MCF 10A (cell line): ENCODE measurements at regions not wholly inside any gene's neighbourhood (a gene's known extent, or its start where the extent isn't known, plus 50 kb on each side); places are given as distances from the start of the nearest gene placed in this dataset.
A peak's percentile ranks its signal among the peaks of the same experiment; 100 is the strongest.

Source experiments
- BruUV-seq: library from RNA; stranded (reverse); fragments of 400-500 nt; replicated peaks from 2 replicates; lab custom pipeline; 2021; lab: Mats Ljungman, UMichigan
- CTCF ChIA-PET: fragments of 300-600 bp; sonication (Branson Sonifier 250); formaldehyde crosslinking; extraction: SDS; loops from one replicate; lab custom pipeline; 2021; ENCODE audit warnings: antibody characterized with exemption, inconsistent platforms; lab: Yijun Ruan, JAX
- POLR2A ChIA-PET: fragments of 300-600, 350-650 bp; sonication (Branson Sonifier 250); formaldehyde crosslinking; extraction: SDS; loops from one replicate; lab custom pipeline; 2020; ENCODE audit warnings: antibody characterized with exemption, inconsistent platforms; lab: Yijun Ruan, JAX
- DNase-seq: peaks from one replicate; pipeline ENCODE4 v3.0.0-alpha.2; 2018; ENCODE audit not compliant: unreplicated experiment
- H3K27ac Mint-ChIP-seq: one replicate; pipeline ENCODE4 v1.8.0; 2022; ENCODE audit warnings: mild to moderate bottlenecking, low read depth, mixed read lengths; ENCODE audit not compliant: unreplicated experiment
- H3K27me3 Mint-ChIP-seq: one replicate; pipeline ENCODE4 v1.8.0; 2022; ENCODE audit warnings: mixed read lengths; ENCODE audit not compliant: insufficient read depth, unreplicated experiment
- H3K36me3 Mint-ChIP-seq: one replicate; pipeline ENCODE4 v1.8.0; 2022; ENCODE audit warnings: mild to moderate bottlenecking, moderate library complexity, mixed read lengths; ENCODE audit not compliant: insufficient read depth, unreplicated experiment
- H3K4me1 Mint-ChIP-seq: one replicate; pipeline ENCODE4 v1.8.0; 2022; ENCODE audit warnings: mixed read lengths; ENCODE audit not compliant: insufficient read depth, unreplicated experiment
- H3K4me3 Mint-ChIP-seq: one replicate; pipeline ENCODE4 v1.8.0; 2022; ENCODE audit warnings: mild to moderate bottlenecking, moderate library complexity, mixed read lengths; ENCODE audit not compliant: unreplicated experiment
- H3K9me3 Mint-ChIP-seq: one replicate; pipeline ENCODE4 v1.8.0; 2022; ENCODE audit warnings: mixed read lengths; ENCODE audit not compliant: unreplicated experiment
- CTCF ChIP-seq: fragments of 200-600 bp; IDR thresholded peaks from one replicate; pipeline ENCODE4 v1.8.0; 2022; ENCODE audit warnings: antibody characterized with exemption, mild to moderate bottlenecking; ENCODE audit not compliant: unreplicated experiment
- intact Hi-C: fragments of 100-400 bp; cut with micrococcal nuclease; formaldehyde crosslinking; loops from 2 replicates; pipeline ENCODE4 v1.14.1; 2022

- H3K4me3 Mint-ChIP-seq, result no peak overlapping the region
- POLR2A ChIA-PET, result interaction anchor here (0.6 to 1.0 kb wide), 2 partner anchors 8 to 160 kb away, joined by 3 to 4 read pairs; no protein-coding TSS in a partner anchor
- no TSS peak for BruUV-seq
- peak overlapping the region; percentile 46 for H3K27ac Mint-ChIP-seq
- no peaks in the 10 kb centered on the region for H3K27me3 Mint-ChIP-seq
- intact Hi-C loops, result no loop called here
- H3K36me3 Mint-ChIP-seq, result no peaks in the 10 kb centered on the region
- DNase-seq, result peak; percentile 25
- H3K4me1 Mint-ChIP-seq, result peaks cover 9% of the 10 kb centered on the region
- H3K9me3 Mint-ChIP-seq, result no peaks in the 10 kb centered on the region
- TF ChIP-seq CTCF, result no peak
- CTCF ChIA-PET, result interaction anchor here (0.7 kb wide), 1 partner anchor 160 kb away, joined by 3 read pairs; no protein-coding TSS in a partner anchor
Measured at GRCh38 chr7:80307227-80307856, 172.7 kb downstream of the GNAI1 start.

GRCh38 chr7:80303315-80303714, 168.7 kb downstream of the GNAI1 start:
- intact Hi-C loops, result no loop called here
- BruUV-seq, result no TSS peak
- TF ChIP-seq CTCF, result no peak
- H3K27ac Mint-ChIP-seq, result no peak overlapping the region
- CTCF ChIA-PET, result interaction anchor here (1.2 kb wide), 1 partner anchor 9 kb away, joined by 4 read pairs; no protein-coding TSS in a partner anchor
- H3K4me1 Mint-ChIP-seq, result peaks cover 7% of the 10 kb centered on the region
- H3K4me3 Mint-ChIP-seq, result no peak overlapping the region
- no peak for DNase-seq
- no peaks in the 10 kb centered on the region for H3K27me3 Mint-ChIP-seq
- POLR2A ChIA-PET, result interaction anchor here (1.3 kb wide), 1 partner anchor 9 kb away, joined by 7 read pairs; no protein-coding TSS in a partner anchor
- no peaks in the 10 kb centered on the region for H3K36me3 Mint-ChIP-seq
- no peaks in the 10 kb centered on the region for H3K9me3 Mint-ChIP-seq

GRCh38 chr7:80302636-80303035, 168.0 kb downstream of the GNAI1 start:
- Mint-ChIP-seq H3K36me3 (no peaks in the 10 kb centered on the region), H3K27me3 (no peaks in the 10 kb centered on the region), H3K9me3 (no peaks in the 10 kb centered on the region), H3K4me3 (no peak overlapping the region), H3K27ac (no peak overlapping the region), H3K4me1 (peaks cover 12% of the 10 kb centered on the region)
- no peak for DNase-seq
- no peak for TF ChIP-seq CTCF
- ChIA-PET CTCF (interaction anchor here (0.7 to 1.2 kb wide), 2 partner anchors 9 to 45 kb away, joined by 3 to 4 read pairs; no protein-coding TSS in a partner anchor), POLR2A (interaction anchor here (0.7 to 1.3 kb wide), 2 partner anchors 10 to 29 kb away, joined by 3 to 7 read pairs; no protein-coding TSS in a partner anchor)
- no TSS peak for BruUV-seq
- intact Hi-C loops, result no loop called here

GRCh38 chr7:80302078-80302477, 167.4 kb downstream of the GNAI1 start:
- TF ChIP-seq CTCF, result no peak
- intact Hi-C loops, result no loop called here
- no peaks in the 10 kb centered on the region for H3K36me3 Mint-ChIP-seq
- H3K9me3 Mint-ChIP-seq, result no peaks in the 10 kb centered on the region
- H3K27me3 Mint-ChIP-seq, result no peaks in the 10 kb centered on the region
- BruUV-seq, result no TSS peak
- no peak overlapping the region for H3K27ac Mint-ChIP-seq
- POLR2A ChIA-PET, result interaction anchor here (0.7 kb wide), 1 partner anchor 28 kb away, joined by 3 read pairs; no protein-coding TSS in a partner anchor
- no peak for DNase-seq
- CTCF ChIA-PET, result interaction anchor here (1.2 kb wide), 1 partner anchor 10 kb away, joined by 4 read pairs; no protein-coding TSS in a partner anchor
- H3K4me3 Mint-ChIP-seq, result no peak overlapping the region
- peaks cover 12% of the 10 kb centered on the region for H3K4me1 Mint-ChIP-seq
